MG63 (cell line): ENCODE measurements at regions not wholly inside any gene's neighbourhood (a gene's known extent, or its start where the extent isn't known, plus 50 kb on each side); places are given as distances from the start of the nearest gene placed in this dataset.
"Not testable (repeated sequence)": the region's sequence is repeated elsewhere in the genome, so short reads cannot be mapped to it uniquely, and the experiment has no call there.

Source experiments
- DNase-seq: peaks from one replicate; pipeline ENCODE4 v3.0.0-alpha.2; 2020
- H3K27me3 ChIP-seq: fragments of 250-450 bp; sonication (Bioruptor Pico); 2 replicates; pipeline ENCODE4 v1.5.1; 2020; ENCODE audit warnings: mild to moderate bottlenecking, moderate library complexity
- H3K36me3 ChIP-seq: fragments of 250-450 bp; sonication (Bioruptor Pico); 2 replicates; pipeline ENCODE4 v1.5.1; 2020; ENCODE audit warnings: mild to moderate bottlenecking, moderate library complexity
- H3K4me3 ChIP-seq: fragments of 250-450 bp; sonication (Bioruptor Pico); 2 replicates; pipeline ENCODE4 v1.5.1; 2020; ENCODE audit warnings: mild to moderate bottlenecking, moderate library complexity
- H3K9me3 ChIP-seq: fragments of 250-450 bp; sonication (Bioruptor Pico); 2 replicates; pipeline ENCODE4 v1.5.1; 2020; ENCODE audit warnings: mild to moderate bottlenecking, moderate library complexity

DNA sequence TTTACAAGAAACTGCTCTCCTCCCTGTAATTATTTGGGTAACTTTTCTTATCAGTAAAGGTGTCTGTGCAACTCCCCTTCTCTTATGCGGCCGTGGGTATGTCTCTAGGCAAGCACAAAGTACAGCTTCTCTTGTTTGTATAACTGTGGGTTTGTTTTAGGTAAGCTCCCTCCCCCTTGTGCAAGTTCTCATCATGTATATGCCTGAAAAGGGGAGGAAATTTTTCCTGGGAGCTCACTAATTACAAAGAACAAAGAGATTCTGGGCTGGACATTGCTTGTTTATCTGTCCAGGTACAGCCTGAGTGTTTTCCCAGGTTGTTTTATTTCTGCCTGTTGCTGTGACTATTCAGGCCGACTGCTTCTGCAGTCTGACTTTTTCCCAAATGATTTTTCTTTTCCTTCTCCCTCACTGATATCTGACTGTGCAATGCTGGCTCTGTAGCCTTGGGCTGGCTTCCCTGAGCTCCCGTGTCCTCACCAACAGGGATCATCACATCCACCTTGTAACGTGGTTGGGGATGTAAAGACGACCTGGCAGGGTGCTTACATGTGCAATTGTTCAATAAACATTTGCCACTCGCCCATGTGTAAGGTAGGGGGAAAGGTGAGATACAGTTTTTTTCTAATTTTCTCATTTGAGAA, 916.5 kb downstream of the AACS start:
- Histone ChIP-seq H3K9me3 (no peaks in the 10 kb centered on the region), H3K36me3 (no peaks in the 10 kb centered on the region), H3K27me3 (no peaks in the 10 kb centered on the region), H3K4me3 (no peak overlapping the region)
- DNase-seq = no peak

- peak overlapping the region; percentile 54 for H3K4me3 ChIP-seq
- no peaks in the 10 kb centered on the region for H3K9me3 ChIP-seq
- no peaks in the 10 kb centered on the region for H3K27me3 ChIP-seq
- no peaks in the 10 kb centered on the region for H3K36me3 ChIP-seq
- peak; percentile 70 for DNase-seq
Measured at GRCh38 chr12:125983094-125983783, 918.0 kb downstream of the AACS start.

- Histone ChIP-seq H3K27me3 (no peaks in the 10 kb centered on the region), H3K9me3 (no peaks in the 10 kb centered on the region), H3K36me3 (no peaks in the 10 kb centered on the region), H3K4me3 (peak overlapping the region; percentile 54)
- DNase-seq = peak; percentile 22
Measured at GRCh38 chr12:125983784-125984500, 918.7 kb downstream of the AACS start.

DNA sequence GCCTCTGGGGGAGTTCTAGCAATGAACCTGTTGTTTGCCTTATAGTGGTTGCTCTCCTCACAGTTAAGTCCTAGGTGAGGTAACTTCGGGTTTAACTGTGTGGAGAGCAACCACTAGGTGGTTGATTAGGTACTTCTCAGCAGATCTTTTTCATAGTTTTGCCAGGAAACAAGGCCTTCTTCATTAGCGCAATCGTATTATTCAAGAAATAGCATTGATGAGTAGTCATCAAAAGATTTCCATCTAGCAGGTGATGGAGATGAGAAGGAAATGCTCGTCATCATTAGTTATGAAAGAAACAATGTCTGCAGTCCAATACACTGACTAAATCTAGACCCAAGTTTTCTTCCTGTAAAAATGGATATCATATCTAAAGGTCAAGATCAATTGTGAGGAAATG, 923.3 kb downstream of the AACS start:
- Histone ChIP-seq H3K9me3 (no peaks in the 10 kb centered on the region), H3K4me3 (no peak overlapping the region), H3K36me3 (no peaks in the 10 kb centered on the region), H3K27me3 (no peaks in the 10 kb centered on the region)
- DNase-seq = no peak

DNA sequence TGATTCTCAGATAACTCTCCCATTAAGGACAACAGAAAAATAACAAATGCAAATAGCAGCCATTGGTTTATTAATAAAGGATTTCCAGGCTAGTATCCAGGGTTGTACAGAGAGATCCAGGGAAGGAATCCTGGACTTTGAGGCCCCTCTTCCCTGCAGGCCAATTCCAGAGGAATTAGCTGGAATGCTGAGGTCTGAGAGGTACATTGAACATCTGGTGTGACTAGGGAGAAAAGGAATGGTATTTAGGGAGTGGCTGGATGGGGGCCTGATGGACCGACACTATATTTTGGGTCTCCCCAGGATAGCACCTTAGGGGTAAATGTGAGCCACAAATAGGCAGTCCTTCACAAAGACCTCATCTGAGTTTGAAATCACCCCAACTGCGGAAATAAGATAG, 924.5 kb downstream of the AACS start:
- Histone ChIP-seq H3K9me3 (no peaks in the 10 kb centered on the region), H3K4me3 (no peak overlapping the region), H3K27me3 (no peaks in the 10 kb centered on the region), H3K36me3 (no peaks in the 10 kb centered on the region)
- no peak for DNase-seq

- Histone ChIP-seq H3K36me3 (no peaks in the 10 kb centered on the region), H3K4me3 (no peak overlapping the region), H3K27me3 (no peaks in the 10 kb centered on the region), H3K9me3 (no peaks in the 10 kb centered on the region)
- no peak for DNase-seq
Measured at GRCh38 chr12:125996443-125996842, 931.2 kb downstream of the AACS start.

DNA sequence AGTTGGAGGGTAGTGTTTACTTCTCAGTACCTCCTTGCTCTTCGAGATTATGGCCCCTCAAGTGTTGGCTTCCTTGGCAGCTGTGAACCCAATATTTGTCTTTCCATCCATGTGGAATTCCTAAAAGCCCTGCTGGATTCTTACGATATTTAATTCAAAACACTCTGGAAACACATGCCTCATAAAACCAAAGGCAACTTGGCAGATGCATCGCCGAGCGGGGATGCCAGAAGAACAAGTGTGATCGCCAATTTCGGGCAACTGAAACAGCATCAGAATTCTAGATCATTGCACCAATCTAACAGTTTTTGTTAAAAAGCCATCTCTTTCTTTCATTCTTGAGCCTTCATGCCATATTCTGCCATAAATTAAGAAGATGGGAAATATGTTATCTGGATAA, 934.4 kb downstream of the AACS start:
- no peaks in the 10 kb centered on the region; the same call in 1 of the 2 replicates for H3K9me3 ChIP-seq
- H3K27me3 ChIP-seq = no peaks in the 10 kb centered on the region
- 0 out of 2 replicates have a peak overlapping the region, but pooled peaks have one; percentile 3 for H3K4me3 ChIP-seq
- DNase-seq = peak; percentile 20
- H3K36me3 ChIP-seq = no peaks in the 10 kb centered on the region

GRCh38 chr12:126019385-126019784, 954.1 kb downstream of the AACS start:
- Histone ChIP-seq H3K9me3 (peaks cover 11% of the 10 kb centered on the region; the same call in 1 of the 2 replicates), H3K36me3 (no peaks in the 10 kb centered on the region), H3K27me3 (no peaks in the 10 kb centered on the region), H3K4me3 (no peak overlapping the region)
- DNase-seq = no peak

DNA sequence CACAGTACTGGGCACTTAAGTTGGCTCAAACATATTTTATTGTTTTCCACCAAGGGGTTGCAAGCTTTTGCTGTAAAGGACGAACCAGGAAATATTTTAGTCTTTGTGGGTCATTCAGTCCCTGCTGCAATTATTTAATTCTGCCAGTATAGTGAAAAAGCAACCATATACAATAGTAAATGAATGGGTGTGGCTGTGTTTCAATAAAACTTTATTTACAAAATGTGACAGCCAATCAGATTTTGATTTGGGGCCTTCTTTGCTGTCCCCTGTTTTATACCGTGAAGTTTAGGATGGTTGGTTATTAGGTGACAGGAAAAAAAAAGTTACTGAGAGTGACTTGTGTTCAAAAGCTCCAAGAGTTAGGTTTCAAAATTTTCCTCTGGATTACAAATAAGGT, 956.4 kb downstream of the AACS start:
- H3K9me3 ChIP-seq = 0 out of 2 replicates have a peak, but pooled peaks cover 6% of the 10 kb centered on the region
- no peak for DNase-seq
- H3K36me3 ChIP-seq = no peaks in the 10 kb centered on the region
- no peaks in the 10 kb centered on the region for H3K27me3 ChIP-seq
- no peak overlapping the region for H3K4me3 ChIP-seq

DNA sequence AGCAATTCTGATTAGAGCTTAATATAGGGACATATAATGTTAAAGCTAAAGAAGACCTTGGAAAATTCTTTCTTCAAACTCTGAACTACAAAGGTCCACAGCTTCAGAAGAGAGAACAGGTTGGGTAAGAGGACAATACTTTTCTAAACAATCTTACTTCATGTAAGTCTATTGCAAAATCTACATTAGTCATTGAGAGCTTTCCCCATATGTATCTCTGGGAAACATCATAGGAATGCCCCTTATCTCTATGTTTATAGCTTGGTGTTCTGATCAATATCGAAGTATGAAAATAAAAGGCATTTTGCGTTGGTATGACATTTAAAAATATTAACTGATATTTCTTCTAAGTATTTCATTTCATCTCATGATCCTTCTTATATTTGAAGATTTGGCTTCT, 962.6 kb downstream of the AACS start:
- DNase-seq = no peak
- Histone ChIP-seq H3K4me3 (no peak overlapping the region), H3K36me3 (no peaks in the 10 kb centered on the region), H3K9me3 (no peaks in the 10 kb centered on the region), H3K27me3 (no peaks in the 10 kb centered on the region)

GRCh38 chr12:126030573-126030972, 965.3 kb downstream of the AACS start:
- no peaks in the 10 kb centered on the region for H3K27me3 ChIP-seq
- no peak for DNase-seq
- no peaks in the 10 kb centered on the region for H3K9me3 ChIP-seq
- no peak overlapping the region for H3K4me3 ChIP-seq
- no peaks in the 10 kb centered on the region for H3K36me3 ChIP-seq

DNA sequence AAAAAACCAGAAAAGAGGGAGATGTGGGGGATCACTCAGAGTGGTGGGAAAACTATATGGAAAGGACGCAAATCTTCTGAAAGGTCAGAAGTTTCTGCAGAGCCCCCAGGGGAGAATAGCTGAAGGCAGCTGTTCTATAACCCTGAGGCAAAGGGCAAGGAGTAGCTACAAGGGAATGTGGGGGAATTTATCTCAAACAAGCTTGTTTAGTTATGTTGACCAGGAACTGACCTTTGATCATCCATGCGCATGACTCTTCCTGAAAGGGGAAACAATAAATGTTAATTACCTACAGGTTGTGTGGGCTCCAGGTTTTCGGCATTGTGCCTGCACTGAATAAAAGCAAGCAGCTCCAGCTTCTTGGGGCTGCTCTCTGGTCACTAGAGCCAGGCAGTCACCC, 968.5 kb downstream of the AACS start:
- Histone ChIP-seq H3K36me3 (no peaks in the 10 kb centered on the region), H3K9me3 (no peaks in the 10 kb centered on the region), H3K27me3 (no peaks in the 10 kb centered on the region), H3K4me3 (no peak overlapping the region)
- DNase-seq = no peak

- no peak for DNase-seq
- no peak overlapping the region for H3K4me3 ChIP-seq
- H3K9me3 ChIP-seq = no peaks in the 10 kb centered on the region
- H3K36me3 ChIP-seq = no peaks in the 10 kb centered on the region
- no peaks in the 10 kb centered on the region for H3K27me3 ChIP-seq
Measured at GRCh38 chr12:126036348-126036747, 971.1 kb downstream of the AACS start.

- no peaks in the 10 kb centered on the region for H3K36me3 ChIP-seq
- H3K9me3 ChIP-seq = no peaks in the 10 kb centered on the region
- H3K27me3 ChIP-seq = no peaks in the 10 kb centered on the region
- DNase-seq = no peak
- H3K4me3 ChIP-seq = no peak overlapping the region
Measured at GRCh38 chr12:126038434-126038833, 973.2 kb downstream of the AACS start.

DNA sequence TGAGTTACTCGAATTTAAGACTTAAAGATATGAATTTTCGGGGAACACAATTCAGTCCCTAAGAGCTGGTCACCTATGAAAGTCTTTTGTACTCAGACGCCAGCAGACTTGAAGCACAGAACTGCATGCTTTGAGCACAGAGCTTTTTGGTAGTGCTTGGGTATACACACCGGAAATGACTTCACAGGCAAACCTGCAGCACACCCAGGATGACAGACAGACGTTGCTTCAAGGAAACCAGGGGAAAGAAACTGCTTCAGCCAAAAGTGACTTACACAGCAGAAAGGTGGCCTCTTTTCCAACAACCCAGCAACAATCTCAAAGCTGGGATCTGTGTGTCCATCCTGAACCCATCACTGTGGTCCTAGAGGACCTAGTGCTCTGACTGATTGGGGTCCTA, 975.1 kb downstream of the AACS start:
- DNase-seq = no peak
- Histone ChIP-seq H3K9me3 (no peaks in the 10 kb centered on the region), H3K4me3 (no peak overlapping the region), H3K27me3 (no peaks in the 10 kb centered on the region), H3K36me3 (no peaks in the 10 kb centered on the region)

DNA sequence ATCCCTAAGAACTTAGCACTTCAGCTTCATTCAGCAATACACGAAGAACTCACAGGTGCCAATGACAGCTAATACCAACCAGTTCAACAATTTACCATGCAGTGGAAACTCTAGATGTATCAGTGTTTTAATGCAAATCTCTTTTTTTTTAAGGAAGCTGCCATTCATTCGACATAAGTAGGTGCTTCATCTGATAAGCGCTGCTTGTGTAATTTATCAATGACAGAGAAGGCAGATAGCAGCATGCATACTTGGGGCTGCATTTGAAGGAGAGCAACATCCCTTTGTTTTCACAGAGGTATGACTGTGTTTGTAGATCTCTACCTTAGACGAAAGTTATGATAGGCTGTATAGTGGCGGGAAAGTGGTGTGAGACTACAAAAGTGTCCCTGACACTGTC, 977.1 kb downstream of the AACS start:
- Histone ChIP-seq H3K4me3 (no peak overlapping the region), H3K9me3 (no peaks in the 10 kb centered on the region), H3K36me3 (no peaks in the 10 kb centered on the region), H3K27me3 (no peaks in the 10 kb centered on the region)
- no peak for DNase-seq

- not testable (repeated sequence) for H3K4me3 ChIP-seq, H3K27me3 ChIP-seq, H3K36me3 ChIP-seq, DNase-seq, H3K9me3 ChIP-seq
Measured at GRCh38 chr12:126049501-126049900, 984.3 kb downstream of the AACS start.
